AG04450 (cell line): ENCODE measurements at regions not wholly inside any gene's neighbourhood (a gene's known extent, or its start where the extent isn't known, plus 50 kb on each side); places are given as distances from the start of the nearest gene placed in this dataset.

Experiments
- CTCF ChIA-PET: fragments of 300-600, 350-600 bp; formaldehyde crosslinking; extraction: SDS; loops from one replicate; lab custom pipeline; 2022; ENCODE audit warnings: antibody characterized with exemption, inconsistent platforms; lab: Charles Lee
- POLR2A ChIA-PET: fragments of 350-600 bp; formaldehyde crosslinking; extraction: SDS; loops from one replicate; lab custom pipeline; 2021; ENCODE audit warnings: antibody characterized with exemption, inconsistent platforms; lab: Yijun Ruan, JAX
- DNase-seq: peaks from one replicate; pipeline ENCODE4 v3.0.0-alpha.2; 2011; ENCODE audit warnings: low read depth, low spot score
- H3K27ac ChIP-seq: one replicate; pipeline ENCODE4 v1.5.1; 2012; ENCODE audit warnings: low read depth, low read length, control low read depth
- H3K27me3 ChIP-seq: one replicate; pipeline ENCODE4 v1.6.0; 2012; ENCODE audit warnings: low read length; ENCODE audit not compliant: control insufficient read depth, insufficient read depth
- H3K4me3 ChIP-seq: 2 replicates; pipeline ENCODE4 v1.5.1; 2011; ENCODE audit warnings: mild to moderate bottlenecking, low read depth, low read length, control low read depth
- H3K9me3 ChIP-seq: 2 replicates; pipeline ENCODE4 v1.5.1; 2012; ENCODE audit warnings: low read length; ENCODE audit not compliant: control insufficient read depth, insufficient read depth
- TF ChIP-seq, protein P1 (sequence below): IDR thresholded peaks from 2 replicates; pipeline ENCODE4 v1.5.1; 2011; ENCODE audit warnings: low read depth, low read length, control low read depth, inconsistent platforms

GRCh38 chr4:178595500-178596138 is 1153.4 kb upstream of the AGA start:
- H3K4me3 ChIP-seq, result no peak overlapping the region
- no peak for DNase-seq
- H3K9me3 ChIP-seq, result no peaks in the 10 kb centered on the region
- H3K27me3 ChIP-seq, result no peaks in the 10 kb centered on the region
- H3K27ac ChIP-seq, result no peak overlapping the region
- ChIA-PET POLR2A (no interaction called here), CTCF (no interaction called here)
- TF ChIP-seq, protein P1, sequence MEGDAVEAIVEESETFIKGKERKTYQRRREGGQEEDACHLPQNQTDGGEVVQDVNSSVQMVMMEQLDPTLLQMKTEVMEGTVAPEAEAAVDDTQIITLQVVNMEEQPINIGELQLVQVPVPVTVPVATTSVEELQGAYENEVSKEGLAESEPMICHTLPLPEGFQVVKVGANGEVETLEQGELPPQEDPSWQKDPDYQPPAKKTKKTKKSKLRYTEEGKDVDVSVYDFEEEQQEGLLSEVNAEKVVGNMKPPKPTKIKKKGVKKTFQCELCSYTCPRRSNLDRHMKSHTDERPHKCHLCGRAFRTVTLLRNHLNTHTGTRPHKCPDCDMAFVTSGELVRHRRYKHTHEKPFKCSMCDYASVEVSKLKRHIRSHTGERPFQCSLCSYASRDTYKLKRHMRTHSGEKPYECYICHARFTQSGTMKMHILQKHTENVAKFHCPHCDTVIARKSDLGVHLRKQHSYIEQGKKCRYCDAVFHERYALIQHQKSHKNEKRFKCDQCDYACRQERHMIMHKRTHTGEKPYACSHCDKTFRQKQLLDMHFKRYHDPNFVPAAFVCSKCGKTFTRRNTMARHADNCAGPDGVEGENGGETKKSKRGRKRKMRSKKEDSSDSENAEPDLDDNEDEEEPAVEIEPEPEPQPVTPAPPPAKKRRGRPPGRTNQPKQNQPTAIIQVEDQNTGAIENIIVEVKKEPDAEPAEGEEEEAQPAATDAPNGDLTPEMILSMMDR, result no peak

DNA sequence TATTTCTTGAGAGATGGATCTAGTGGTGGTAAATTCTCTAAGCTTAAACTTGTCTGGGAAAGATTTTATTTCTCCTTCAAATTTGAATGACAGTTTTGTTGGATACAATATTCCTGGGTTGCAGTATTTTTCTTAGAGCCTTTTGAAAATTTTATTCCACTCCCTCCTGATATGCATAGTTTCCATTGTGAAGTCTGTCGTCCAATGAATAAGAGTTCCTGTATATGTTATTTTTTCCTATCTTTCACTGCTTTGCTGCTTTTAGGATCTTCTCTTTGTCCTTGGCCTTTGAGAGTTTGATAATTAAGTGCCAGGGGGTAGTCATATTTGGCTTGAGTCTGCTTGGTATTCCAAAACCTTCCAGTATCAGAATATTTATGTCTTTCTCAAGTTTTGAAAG is 1156.4 kb upstream of the AGA start:
- ChIA-PET POLR2A (no interaction called here), CTCF (no interaction called here)
- no peaks in the 10 kb centered on the region for H3K9me3 ChIP-seq
- H3K27me3 ChIP-seq, result no peaks in the 10 kb centered on the region
- no peak overlapping the region for H3K4me3 ChIP-seq
- TF ChIP-seq, protein P1, result no peak
- no peak for DNase-seq
- H3K27ac ChIP-seq, result no peak overlapping the region

- no peak for DNase-seq
- POLR2A ChIA-PET, result no interaction called here
- Histone ChIP-seq H3K9me3 (no peaks in the 10 kb centered on the region), H3K4me3 (no peak overlapping the region), H3K27me3 (no peaks in the 10 kb centered on the region), H3K27ac (no peak overlapping the region)
- CTCF ChIA-PET, result no interaction called here
- TF ChIP-seq, protein P1, result no peak
Measured at GRCh38 chr4:178599521-178599920, 1157.3 kb upstream of the AGA start.

- Histone ChIP-seq H3K27ac (no peak overlapping the region), H3K9me3 (no peaks in the 10 kb centered on the region), H3K27me3 (no peaks in the 10 kb centered on the region), H3K4me3 (no peak overlapping the region)
- ChIA-PET POLR2A (no interaction called here), CTCF (no interaction called here)
- no peak for DNase-seq
- TF ChIP-seq, protein P1, result no peak
Measured at GRCh38 chr4:178602833-178603232, 1160.6 kb upstream of the AGA start.

DNA sequence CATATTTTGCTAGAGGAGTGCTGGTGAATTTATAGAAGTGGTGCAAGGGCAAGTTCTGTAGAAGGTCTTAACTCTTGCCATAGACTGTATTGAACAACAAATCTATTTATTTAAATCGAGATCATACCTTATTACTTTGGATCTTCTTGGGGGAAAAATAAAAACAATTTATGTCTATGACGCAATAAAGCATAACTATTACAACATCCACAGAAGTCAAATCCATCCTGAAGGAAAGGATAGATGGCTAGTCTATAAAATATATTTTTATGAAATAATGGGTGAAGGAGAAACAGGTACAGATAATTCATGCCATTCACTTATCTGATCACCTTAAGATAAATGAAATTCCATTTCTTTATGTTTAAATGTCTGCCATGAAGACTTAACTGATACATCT is 1168.8 kb upstream of the AGA start:
- Histone ChIP-seq H3K27me3 (no peaks in the 10 kb centered on the region), H3K4me3 (no peak overlapping the region), H3K27ac (no peak overlapping the region), H3K9me3 (peaks cover 2% of the 10 kb centered on the region; the same call in 1 of the 2 replicates)
- DNase-seq, result no peak
- ChIA-PET POLR2A (no interaction called here), CTCF (no interaction called here)
- TF ChIP-seq, protein P1, result no peak
